ENCODE measurements at regions not wholly inside any gene's neighbourhood (a gene's known extent, or its start where the extent isn't known, plus 50 kb on each side); places are given as distances from the start of the nearest gene placed in this dataset.

DNA sequence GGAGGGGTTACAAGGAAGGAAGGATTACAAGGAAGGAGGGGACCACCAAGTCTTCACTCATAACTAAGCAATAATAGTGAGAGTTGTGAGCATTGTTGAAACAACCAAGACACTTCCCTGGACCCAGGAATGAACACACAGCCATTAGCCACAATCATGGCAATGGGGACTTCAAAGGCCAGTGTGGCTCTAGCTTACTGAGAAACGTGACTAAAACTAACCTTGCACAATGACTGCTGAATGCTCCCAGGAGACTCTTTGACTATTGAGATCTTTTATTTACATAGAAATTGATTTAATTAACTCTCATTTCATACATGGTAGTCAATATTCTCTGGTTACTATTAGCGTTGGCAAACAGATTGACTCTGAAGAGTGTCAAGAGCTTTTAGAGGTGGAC is 263.0 kb upstream of the SOX5 start:
- no peak overlapping the region for H3K4me3 ChIP-seq (ENCODE audit: low read length)
- DNase-seq (ENCODE audit: low read depth): no peak
- TF ChIP-seq CTCF (conservative IDR thresholded peaks at IDR 0.05; ENCODE audit: low read depth, low read length): no peak

DNA sequence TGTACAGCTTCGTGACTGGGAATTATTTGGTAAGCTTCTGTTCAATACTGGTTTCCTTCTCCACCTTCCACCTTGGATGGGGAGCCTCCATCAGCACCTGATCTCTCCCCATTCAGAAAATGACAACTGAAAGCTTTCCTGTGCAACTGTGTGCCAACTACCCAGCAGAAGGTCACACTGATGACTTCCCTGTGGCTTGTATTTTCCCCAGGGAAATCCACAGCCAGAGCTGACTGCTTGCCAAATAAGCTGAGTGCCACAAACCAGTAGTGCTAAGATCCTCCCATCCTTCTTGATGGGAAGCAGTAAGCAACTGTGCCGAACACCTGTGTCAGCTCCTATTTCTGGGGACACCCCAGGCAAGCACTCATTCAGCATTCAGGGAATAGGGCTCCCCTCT is 257.2 kb upstream of the SOX5 start:
- no peak for TF ChIP-seq CTCF (conservative IDR thresholded peaks at IDR 0.05; ENCODE audit: low read depth, low read length)
- no peak overlapping the region for H3K4me3 ChIP-seq (ENCODE audit: low read length)
- DNase-seq (ENCODE audit: low read depth): no peak

DNA sequence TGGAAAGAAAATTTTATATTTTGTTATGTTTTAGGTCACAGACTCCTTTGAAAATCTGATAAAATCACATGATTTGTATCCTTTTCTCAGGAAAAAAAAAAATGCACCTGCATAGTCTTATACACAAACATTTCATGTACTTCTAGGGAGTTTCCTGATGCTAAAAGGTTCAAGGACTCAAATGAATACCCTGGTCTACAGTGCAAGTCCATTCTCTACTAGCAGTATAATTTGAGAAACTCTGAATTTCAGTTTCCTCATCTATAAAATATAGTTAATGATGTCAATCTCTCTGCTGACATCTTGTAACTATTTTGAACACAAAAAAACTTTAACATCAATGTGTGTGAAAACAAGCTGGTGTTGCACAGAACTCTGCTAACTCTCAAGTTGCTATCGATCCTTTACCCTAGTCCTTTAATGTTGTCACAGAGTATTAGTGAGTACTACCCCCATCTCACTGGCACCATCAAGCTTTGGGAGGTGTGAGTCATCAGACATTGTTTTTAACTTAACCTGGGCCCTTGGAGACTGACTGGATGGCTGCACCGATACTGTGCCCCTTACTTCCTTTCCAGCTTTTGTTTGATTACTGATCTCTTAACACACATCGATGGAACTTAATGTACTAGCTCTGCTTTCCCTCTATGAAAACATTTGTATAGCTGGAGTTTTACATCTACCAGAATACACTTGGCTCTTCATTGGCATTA is 251.9 kb upstream of the SOX5 start:
- TF ChIP-seq CTCF (conservative IDR thresholded peaks at IDR 0.05; ENCODE audit: low read depth, low read length): no peak
- H3K4me3 ChIP-seq (ENCODE audit: low read length): no peak overlapping the region
- DNase-seq (ENCODE audit: low read depth): no peak

DNA sequence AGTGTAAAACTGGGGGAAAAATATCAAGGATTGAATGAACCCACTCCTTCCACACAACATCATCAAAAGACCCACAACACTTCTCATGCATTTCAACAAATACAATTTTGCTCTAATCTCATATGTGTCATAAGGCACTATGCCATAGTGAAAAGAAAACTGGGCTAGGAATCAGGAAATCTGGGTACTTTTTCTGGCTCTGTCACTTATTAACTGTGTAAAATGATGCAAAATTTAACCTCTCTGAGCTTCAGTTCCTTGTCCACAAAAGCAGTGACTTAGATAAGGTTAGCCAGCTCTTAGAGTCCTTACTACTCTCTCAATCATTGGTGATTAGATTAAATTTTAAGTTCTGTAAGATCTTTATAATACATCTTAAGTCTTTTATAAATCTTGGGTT is 250.5 kb upstream of the SOX5 start:
- DNase-seq (ENCODE audit: low read depth): no peak
- no peak for TF ChIP-seq CTCF (conservative IDR thresholded peaks at IDR 0.05; ENCODE audit: low read depth, low read length)
- H3K4me3 ChIP-seq (ENCODE audit: low read length): no peak overlapping the region

GRCh38 chr12:24198936-24199671 is 249.6 kb upstream of the SOX5 start:
- no peak for TF ChIP-seq CTCF (conservative IDR thresholded peaks at IDR 0.05; ENCODE audit: low read depth, low read length)
- peak; percentile 86 for DNase-seq (ENCODE audit: low read depth)
- no peak overlapping the region for H3K4me3 ChIP-seq (ENCODE audit: low read length)

- DNase-seq (ENCODE audit: low read depth): no peak
- H3K4me3 ChIP-seq (ENCODE audit: low read length): no peak overlapping the region
- TF ChIP-seq CTCF (conservative IDR thresholded peaks at IDR 0.05; ENCODE audit: low read depth, low read length): no peak
These were observed 248.6 kb upstream of the SOX5 start for GRCh38 chr12:24198070-24198469.

GRCh38 chr12:24197532-24197931 is 248.1 kb upstream of the SOX5 start:
- no peak for DNase-seq (ENCODE audit: low read depth)
- no peak overlapping the region for H3K4me3 ChIP-seq (ENCODE audit: low read length)
- no peak for TF ChIP-seq CTCF (conservative IDR thresholded peaks at IDR 0.05; ENCODE audit: low read depth, low read length)
